Osteoblast (primary cell): ENCODE measurements at regions not wholly inside any gene's neighbourhood (a gene's known extent, or its start where the extent isn't known, plus 50 kb on each side); places are given as distances from the start of the nearest gene placed in this dataset.

Source experiments
- DNase-seq: peaks from one replicate; pipeline ENCODE4 v3.0.0; 2011; ENCODE audit warnings: low spot score, mixed read lengths; ENCODE audit not compliant: insufficient read length; ENCODE audit errors: missing footprints
- H2AFZ ChIP-seq: 2 replicates; pipeline ENCODE4 v1.6.0; 2011; ENCODE audit warnings: mild to moderate bottlenecking, low read length
- H3K27ac ChIP-seq: 2 replicates; pipeline ENCODE4 v1.5.1; 2011; ENCODE audit warnings: mild to moderate bottlenecking, low read depth, low read length, moderate library complexity
- H3K27me3 ChIP-seq: 2 replicates; pipeline ENCODE4 v1.6.0; 2012; ENCODE audit warnings: mild to moderate bottlenecking, control low read depth, inconsistent platforms, low read length, moderate library complexity; ENCODE audit not compliant: insufficient read depth
- H3K36me3 ChIP-seq: 2 replicates; pipeline ENCODE4 v1.5.1; 2011; ENCODE audit warnings: mild to moderate bottlenecking, low read length, control low read depth, moderate library complexity; ENCODE audit not compliant: insufficient read depth
- H3K4me1 ChIP-seq: 2 replicates; pipeline ENCODE4 v1.5.1; 2011; ENCODE audit warnings: mild to moderate bottlenecking, low read length, control low read depth, moderate library complexity; ENCODE audit not compliant: insufficient read depth
- H3K4me2 ChIP-seq: 2 replicates; pipeline ENCODE4 v1.6.0; 2011; ENCODE audit warnings: mild to moderate bottlenecking, low read length; ENCODE audit not compliant: insufficient read depth
- H3K4me3 ChIP-seq: fragments of 200-600 bp; sonication (generic); 3 replicates; pipeline ENCODE4 v1.5.1; 2012; ENCODE audit warnings: mild to moderate bottlenecking, low read length, inconsistent platforms; ENCODE audit not compliant: insufficient read depth
- H3K79me2 ChIP-seq: 2 replicates; pipeline ENCODE4 v1.6.0; 2012; ENCODE audit warnings: mild to moderate bottlenecking, low read length, control low read depth, inconsistent platforms; ENCODE audit not compliant: insufficient read depth
- H3K9me3 ChIP-seq: 2 replicates; pipeline ENCODE4 v1.5.1; 2011; ENCODE audit warnings: low read depth, low read length, control low read depth
- H4K20me1 ChIP-seq: 2 replicates; pipeline ENCODE4 v1.6.0; 2012; ENCODE audit warnings: mild to moderate bottlenecking, low read length, control low read depth; ENCODE audit not compliant: insufficient read depth
- CTCF ChIP-seq: IDR thresholded peaks from 2 replicates; pipeline ENCODE4 v1.5.1; 2011; ENCODE audit warnings: mild to moderate bottlenecking, low read depth, low read length, moderate library complexity; ENCODE audit errors: extremely low read depth

- Histone ChIP-seq H3K4me3 (no peak overlapping the region), H3K4me2 (no peak overlapping the region), H3K79me2 (no peaks in the 10 kb centered on the region), H3K9me3 (no peaks in the 10 kb centered on the region), H4K20me1 (no peaks in the 10 kb centered on the region), H3K27ac (no peak overlapping the region), H2AFZ (no peak overlapping the region), H3K27me3 (no peaks in the 10 kb centered on the region), H3K36me3 (no peaks in the 10 kb centered on the region), H3K4me1 (no peaks in the 10 kb centered on the region)
- no peak for TF ChIP-seq CTCF
- DNase-seq: no peak
Measured at GRCh38 chr6:98634569-98634968, 199.8 kb upstream of the POU3F2 start.

GRCh38 chr6:98635191-98635590 lies 199.2 kb upstream of the POU3F2 start:
- H3K4me2 ChIP-seq: no peak overlapping the region
- H3K27me3 ChIP-seq: no peaks in the 10 kb centered on the region
- H3K9me3 ChIP-seq: no peaks in the 10 kb centered on the region
- no peaks in the 10 kb centered on the region for H3K4me1 ChIP-seq
- no peak overlapping the region for H3K4me3 ChIP-seq
- no peak overlapping the region for H2AFZ ChIP-seq
- no peaks in the 10 kb centered on the region for H4K20me1 ChIP-seq
- no peaks in the 10 kb centered on the region for H3K36me3 ChIP-seq
- no peaks in the 10 kb centered on the region for H3K79me2 ChIP-seq
- no peak for TF ChIP-seq CTCF
- H3K27ac ChIP-seq: no peak overlapping the region
- no peak for DNase-seq

- Histone ChIP-seq H3K4me1 (no peaks in the 10 kb centered on the region), H3K4me2 (no peak overlapping the region), H3K79me2 (no peaks in the 10 kb centered on the region), H4K20me1 (no peaks in the 10 kb centered on the region), H2AFZ (no peak overlapping the region), H3K27me3 (no peaks in the 10 kb centered on the region), H3K9me3 (no peaks in the 10 kb centered on the region), H3K27ac (no peak overlapping the region), H3K36me3 (no peaks in the 10 kb centered on the region), H3K4me3 (no peak overlapping the region)
- DNase-seq: no peak
- TF ChIP-seq CTCF: no peak
Measured at GRCh38 chr6:98636941-98637340, 197.4 kb upstream of the POU3F2 start.

GRCh38 chr6:98639089-98639635 lies 195.2 kb upstream of the POU3F2 start:
- Histone ChIP-seq H3K4me1 (no peaks in the 10 kb centered on the region), H3K27me3 (no peaks in the 10 kb centered on the region), H3K27ac (no peak overlapping the region), H3K36me3 (no peaks in the 10 kb centered on the region), H3K79me2 (no peaks in the 10 kb centered on the region), H3K9me3 (no peaks in the 10 kb centered on the region), H3K4me3 (no peak overlapping the region), H3K4me2 (no peak overlapping the region), H2AFZ (no peak overlapping the region), H4K20me1 (no peaks in the 10 kb centered on the region)
- DNase-seq: no peak
- TF ChIP-seq CTCF: no peak
